Effector CD8-positive, alpha-beta T cell (primary cell): ENCODE measurements at regions not wholly inside any gene's neighbourhood (a gene's known extent, or its start where the extent isn't known, plus 50 kb on each side); places are given as distances from the start of the nearest gene placed in this dataset.

Source experiments
- DNase-seq: peaks from one replicate; lab custom pipeline; 2025; lab: John Stamatoyannopoulos, UW

GRCh38 chr2:235302263-235302662, 191.6 kb upstream of the AGAP1 start:
- no peak for DNase-seq

GRCh38 chr2:235303499-235304291, 190.1 kb upstream of the AGAP1 start:
- no peak for DNase-seq

GRCh38 chr2:235305678-235306077, 188.2 kb upstream of the AGAP1 start:
- no peak for DNase-seq

DNA sequence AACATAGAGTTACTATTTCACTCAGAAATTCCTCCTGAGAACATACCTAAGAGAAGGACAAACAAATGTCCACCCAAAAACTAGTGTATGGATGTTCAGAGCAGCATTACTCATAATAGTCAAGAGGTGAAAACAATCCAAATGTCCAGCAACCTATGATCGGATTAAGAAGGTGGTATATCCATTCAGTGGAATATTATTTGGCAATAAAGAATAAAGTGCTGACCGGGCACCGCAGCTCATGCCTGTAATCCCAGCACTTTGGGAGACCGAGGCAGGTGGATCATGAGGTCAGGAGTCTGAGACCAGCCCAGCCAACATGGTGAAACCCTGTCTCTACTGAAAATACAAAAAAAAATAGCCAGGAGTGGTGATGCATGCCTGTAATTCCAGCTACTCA, 182.8 kb upstream of the AGAP1 start:
- DNase-seq, result no peak

DNA sequence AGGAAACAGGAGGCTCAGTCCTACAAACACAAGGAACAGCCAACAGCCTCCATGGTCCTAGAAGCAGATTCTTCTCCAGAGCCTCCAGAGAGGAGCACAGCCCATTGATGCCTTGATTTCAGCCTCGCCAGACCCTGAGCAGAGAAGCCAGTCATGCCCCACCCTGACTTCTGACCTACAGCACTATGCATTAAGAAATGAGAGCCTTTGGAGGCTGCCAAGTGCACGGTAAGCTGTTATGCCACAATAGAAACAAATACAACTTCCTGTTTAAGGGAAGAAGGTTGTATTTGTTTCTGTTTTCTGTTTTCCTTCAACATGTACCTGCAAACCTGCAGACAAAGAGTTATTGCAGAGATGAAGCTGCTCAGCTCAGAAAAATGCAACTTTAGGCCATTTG, 181.3 kb upstream of the AGAP1 start:
- DNase-seq, result no peak

DNA sequence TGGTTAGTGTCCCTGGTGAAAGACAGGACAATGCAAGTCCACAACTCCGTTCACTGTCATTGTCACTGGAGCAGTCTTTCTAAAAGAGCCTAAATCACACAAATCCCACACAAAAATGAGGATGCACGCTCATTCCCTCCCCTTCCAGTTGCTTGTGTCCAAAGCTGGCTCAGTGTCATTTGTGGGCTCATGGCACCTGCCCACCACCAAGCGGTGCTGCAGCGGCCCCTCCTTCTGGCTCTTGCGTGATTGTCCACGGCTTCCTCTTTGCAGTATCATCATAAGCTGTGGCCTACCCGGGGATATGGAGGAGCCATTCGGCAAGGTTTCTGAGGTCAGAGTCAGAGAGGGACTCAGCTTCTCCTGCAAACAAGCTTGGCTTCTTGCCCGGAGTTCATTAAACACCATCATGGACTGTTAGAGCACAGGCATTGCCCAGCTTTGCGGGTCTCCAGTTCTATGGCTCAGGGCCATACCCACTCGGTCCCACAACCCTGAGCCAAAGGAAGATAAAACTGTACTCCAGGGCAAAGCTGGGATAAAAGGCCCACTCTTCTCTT, 179.4 kb upstream of the AGAP1 start:
- no peak for DNase-seq

- no peak for DNase-seq
Observed at GRCh38 chr2:235319095-235319494, 174.7 kb upstream of the AGAP1 start.

DNA sequence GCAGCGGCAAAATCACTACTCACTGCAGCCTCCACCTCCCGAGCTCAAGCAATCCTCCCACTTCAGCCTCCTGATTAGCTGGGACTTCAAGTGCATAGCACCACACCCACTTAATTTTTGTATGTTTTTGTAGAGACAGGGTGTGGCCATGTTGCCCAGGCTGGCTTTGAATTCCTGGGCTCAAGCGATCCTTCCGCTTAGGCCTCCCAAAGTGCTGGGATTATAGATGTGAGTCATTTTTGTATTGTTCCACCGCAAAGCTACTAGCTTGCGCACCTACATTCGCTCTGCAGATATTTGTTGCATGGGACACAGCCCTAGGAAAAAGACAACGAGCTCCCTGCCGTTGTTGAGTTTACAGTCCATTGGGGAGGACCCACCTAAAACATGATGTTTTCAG, 173.5 kb upstream of the AGAP1 start:
- DNase-seq, result no peak

DNA sequence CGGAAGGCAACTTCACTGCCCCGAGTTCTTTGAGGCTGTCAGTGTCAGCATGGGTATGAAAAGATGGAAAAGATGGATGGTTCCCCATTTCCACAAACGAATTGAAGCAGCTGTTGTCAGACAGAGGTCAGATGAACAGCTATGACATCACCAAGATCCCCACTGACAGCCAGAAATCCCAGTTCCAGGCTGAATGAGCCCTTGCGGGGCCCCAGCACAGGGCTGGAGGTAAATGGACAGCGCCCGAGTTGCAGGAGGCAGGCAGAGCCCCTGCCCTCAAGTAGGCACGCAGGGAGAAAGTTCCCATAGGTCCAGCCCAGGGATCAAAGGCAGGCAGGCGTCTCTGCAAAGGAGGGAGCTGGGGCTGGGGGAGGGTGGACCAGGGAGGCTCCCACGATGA, 169.5 kb upstream of the AGAP1 start:
- DNase-seq, result no peak

DNA sequence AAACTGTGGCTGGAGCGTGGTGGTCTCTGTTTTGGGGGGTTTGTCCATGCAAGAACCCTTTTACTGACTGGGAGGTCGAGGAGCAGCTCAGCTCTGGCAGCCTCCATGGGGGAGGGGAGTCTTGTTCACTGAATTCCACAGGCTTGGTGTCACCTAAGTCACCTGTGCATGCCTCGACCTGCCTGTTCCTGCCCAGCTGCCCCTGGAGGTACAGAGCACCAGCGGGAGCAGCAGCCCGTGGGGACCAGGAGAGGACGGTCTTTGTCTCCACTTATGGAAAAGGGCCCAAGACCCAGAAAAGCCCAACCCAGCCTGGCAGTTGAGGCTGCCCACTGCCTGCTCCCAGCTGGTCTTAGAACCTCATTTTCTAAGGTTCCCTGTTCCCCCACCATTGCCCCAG, 168.7 kb upstream of the AGAP1 start:
- no peak for DNase-seq

DNA sequence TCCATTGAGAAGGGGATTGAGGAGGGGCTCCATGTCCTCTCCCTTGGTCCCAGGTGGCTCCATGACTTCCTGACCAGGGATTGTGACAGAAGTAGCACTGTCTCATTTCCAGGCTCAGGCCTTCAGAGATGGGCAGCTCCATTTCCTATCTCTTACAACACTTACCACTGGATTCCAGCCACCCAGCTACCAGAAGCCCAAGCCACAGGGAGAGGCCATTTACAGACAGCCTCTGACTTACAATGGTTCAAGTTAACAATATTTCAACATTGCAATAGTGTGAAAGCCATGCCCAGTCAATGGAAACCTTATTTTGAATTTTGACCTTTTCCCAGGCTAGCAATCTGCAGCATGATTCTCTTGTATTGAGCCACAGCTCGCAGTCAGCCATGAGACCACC, 164.9 kb upstream of the AGAP1 start:
- no peak for DNase-seq

DNA sequence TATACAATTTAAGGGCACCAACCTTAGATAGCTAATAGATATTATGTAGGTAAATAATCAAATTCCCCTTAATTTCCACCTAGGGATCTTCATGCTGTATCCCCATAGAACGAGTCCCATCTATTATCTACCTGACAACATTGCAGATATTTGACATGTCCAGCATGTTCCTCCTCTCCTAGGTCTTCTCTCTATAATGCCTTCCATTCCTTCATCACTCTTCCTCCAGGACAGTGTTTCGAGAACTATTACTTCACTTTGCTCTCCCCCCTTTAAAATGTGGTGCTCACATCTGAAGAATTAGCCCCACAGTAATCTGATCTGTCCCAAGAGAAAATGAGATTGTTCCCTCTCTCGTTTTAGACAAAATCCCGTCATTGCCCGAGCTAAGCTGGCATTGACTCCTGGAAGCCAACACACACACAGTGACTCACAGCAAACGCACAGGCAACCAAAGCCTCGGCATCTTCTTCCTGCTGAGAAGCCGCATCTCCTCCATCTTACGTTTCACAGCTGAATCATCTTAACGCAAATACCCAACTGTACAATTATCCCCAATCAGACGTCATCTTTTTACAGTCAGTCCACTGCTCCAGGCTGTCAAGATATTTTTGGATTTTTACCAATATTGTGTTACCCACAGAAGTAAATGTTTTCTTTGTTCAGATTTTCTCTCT, 162.9 kb upstream of the AGAP1 start:
- no peak for DNase-seq

- DNase-seq, result no peak
Observed at GRCh38 chr2:235332240-235332890, 161.5 kb upstream of the AGAP1 start.

DNA sequence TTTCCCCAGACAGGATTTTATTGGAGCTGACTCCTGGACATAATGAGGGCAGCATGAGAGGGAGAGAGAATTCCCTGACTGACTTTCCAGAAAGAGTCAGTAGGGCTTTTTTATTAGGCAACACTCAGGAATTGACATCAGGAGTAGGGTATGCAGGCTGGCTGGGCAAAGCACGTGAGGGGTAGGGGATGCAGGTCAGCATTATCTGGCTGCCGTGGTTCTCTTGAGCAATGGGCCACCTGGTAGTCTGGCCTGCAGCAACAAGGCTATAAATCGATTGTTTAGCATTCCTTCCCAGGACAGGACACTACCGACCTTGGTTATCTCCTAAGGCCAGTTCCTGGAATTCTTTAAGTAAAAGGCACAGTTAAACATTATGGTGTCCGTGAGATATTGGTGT, 160.8 kb upstream of the AGAP1 start:
- DNase-seq, result no peak

DNA sequence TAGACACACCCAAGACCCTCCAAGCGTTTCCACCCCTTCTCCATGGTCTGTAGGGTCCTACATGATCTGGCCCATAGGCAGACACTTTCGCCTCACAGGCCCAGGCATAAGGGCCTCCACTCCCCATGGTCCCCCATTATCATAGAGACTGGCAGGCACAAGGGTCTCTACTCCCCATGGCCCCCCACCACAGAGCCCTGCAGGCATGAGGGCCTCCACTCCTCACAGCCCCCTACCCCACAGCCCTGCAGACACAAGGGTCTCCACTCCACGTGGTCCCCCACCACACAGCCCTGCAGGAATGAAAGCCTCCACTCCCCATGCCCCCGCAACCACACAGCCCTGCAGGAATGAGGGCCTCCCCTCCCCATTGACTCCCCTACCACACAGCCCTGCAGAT, 159.7 kb upstream of the AGAP1 start:
- no peak for DNase-seq

GRCh38 chr2:235343156-235343774, 150.6 kb upstream of the AGAP1 start:
- DNase-seq, result no peak

- no peak for DNase-seq
Observed at GRCh38 chr2:235343869-235344268, 150.0 kb upstream of the AGAP1 start.

DNA sequence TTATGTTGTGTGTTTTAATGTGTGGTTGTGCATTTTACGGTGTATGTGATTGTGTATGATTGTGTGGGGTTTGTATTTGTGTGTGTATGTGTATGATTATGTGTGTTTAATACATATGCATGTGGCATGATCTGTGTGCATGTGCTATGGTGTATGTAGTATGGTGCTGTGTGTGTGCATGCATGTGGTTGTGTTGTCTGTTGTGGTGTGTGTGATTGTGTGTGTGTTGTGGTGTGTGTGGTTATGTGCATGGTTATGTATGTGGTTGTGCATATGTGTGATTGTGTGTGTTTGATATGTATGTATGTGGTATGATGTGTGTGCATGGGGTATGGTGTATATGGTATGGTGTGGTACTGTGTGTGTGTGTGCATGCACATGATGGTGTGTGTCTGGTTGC, 148.1 kb upstream of the AGAP1 start:
- DNase-seq, result no peak

DNA sequence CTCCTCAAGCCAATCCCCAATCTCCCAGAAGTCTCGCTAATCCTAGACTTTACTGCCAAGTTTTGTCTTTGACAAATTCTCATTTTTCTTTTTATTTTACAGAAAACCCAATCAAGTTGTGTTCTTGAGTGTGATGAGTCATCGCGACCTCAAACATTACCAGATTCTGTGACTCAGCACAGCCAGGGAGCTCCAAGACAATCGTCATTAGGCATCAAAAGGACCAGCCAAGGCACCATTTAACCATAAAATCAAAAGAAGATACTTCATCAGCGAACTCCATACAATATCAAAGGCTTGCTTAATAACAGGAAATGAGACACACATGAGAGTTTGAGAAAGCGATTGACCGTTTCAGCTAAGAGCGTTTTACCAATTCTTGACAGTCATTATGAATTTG, 146.2 kb upstream of the AGAP1 start:
- no peak for DNase-seq

DNA sequence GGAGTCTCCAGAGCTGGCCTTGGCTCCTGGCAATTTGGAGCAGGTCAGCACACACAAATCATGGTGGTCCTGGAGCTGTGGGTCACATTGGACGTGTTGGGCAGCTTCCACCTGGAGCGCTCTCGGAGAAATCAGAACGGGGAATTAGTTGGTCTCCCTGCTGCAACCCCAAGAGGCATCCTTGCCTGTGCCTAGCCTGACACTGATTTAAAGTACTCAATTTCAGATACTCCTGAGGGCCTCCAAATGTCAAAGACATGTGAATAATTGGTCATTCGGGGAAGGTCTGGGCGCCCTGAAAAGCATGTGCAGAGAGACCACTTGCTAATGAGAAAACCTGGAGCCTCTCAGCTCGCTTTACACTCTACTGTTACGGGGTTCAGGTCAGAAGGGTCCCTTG, 145.5 kb upstream of the AGAP1 start:
- no peak for DNase-seq

DNA sequence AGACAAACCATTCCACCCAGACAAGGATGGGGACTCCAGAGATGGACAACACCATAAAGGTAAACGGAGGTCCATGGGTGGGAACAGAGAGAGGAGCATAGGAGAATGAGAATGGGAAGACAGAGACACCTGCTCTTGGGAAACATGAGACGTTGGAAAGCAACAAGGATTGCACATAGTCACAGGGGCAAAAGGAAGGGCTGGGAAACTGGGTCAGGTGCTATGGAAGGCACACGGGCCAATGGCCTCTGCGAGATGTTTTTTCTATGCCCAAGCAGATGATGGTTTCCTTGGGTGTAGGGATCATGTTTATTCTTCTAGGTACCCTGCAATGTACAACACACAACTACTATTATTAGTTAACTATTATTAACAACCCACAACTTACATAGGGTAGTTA, 143.6 kb upstream of the AGAP1 start:
- DNase-seq, result no peak

GRCh38 chr2:235352541-235352940, 141.3 kb upstream of the AGAP1 start:
- DNase-seq, result no peak
